ENCODE measurements at regions not wholly inside any gene's neighbourhood (a gene's known extent, or its start where the extent isn't known, plus 50 kb on each side); places are given as distances from the start of the nearest gene placed in this dataset.

DNA sequence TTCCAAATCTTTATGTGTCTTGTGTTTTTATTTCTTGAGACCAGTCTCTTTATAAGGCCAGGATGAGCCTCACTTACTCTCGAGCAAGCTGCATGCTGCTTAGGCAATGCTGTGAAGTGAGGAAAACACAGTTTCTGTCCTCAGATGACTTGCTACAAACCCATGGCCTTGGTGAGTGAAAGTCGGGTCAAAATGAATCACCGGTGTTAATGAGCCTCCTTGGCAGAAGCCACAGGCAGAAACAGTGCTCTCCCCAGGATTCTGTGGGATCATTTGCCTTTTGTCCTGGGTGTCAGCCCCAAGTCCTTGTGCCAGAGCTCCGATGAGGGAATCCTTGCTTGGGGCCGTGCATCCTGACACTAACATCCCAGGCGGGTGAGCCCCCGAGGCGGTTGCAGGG is 482.5 kb downstream of the QKI start:
- Histone ChIP-seq H3K27me3 (replicated peaks; ENCODE audit: control insufficient read depth, insufficient read depth, low read length) (no peaks in the 10 kb centered on the region), H3K36me3 (ENCODE audit: control insufficient read depth, insufficient read depth, low read length) (no peaks in the 10 kb centered on the region), H3K4me3 (ENCODE audit: low read depth, low read length) (no peak overlapping the region), H3K9me3 (no peaks in the 10 kb centered on the region), H3K4me1 (no peaks in the 10 kb centered on the region)
- TF ChIP-seq, protein P1, sequence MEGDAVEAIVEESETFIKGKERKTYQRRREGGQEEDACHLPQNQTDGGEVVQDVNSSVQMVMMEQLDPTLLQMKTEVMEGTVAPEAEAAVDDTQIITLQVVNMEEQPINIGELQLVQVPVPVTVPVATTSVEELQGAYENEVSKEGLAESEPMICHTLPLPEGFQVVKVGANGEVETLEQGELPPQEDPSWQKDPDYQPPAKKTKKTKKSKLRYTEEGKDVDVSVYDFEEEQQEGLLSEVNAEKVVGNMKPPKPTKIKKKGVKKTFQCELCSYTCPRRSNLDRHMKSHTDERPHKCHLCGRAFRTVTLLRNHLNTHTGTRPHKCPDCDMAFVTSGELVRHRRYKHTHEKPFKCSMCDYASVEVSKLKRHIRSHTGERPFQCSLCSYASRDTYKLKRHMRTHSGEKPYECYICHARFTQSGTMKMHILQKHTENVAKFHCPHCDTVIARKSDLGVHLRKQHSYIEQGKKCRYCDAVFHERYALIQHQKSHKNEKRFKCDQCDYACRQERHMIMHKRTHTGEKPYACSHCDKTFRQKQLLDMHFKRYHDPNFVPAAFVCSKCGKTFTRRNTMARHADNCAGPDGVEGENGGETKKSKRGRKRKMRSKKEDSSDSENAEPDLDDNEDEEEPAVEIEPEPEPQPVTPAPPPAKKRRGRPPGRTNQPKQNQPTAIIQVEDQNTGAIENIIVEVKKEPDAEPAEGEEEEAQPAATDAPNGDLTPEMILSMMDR (IDR thresholded peaks at IDR 0.05; ENCODE audit: insufficient read depth in 1 of 2, low read depth in 1 of 2, low read length in 1 of 2, severe bottlenecking in 1 of 2, unreplicated experiment in 1 of 2): no peak
- H3K27ac Mint-ChIP-seq (ENCODE audit: unreplicated experiment): no peak overlapping the region
- no peak for DNase-seq
- ChIA-PET POLR2A (no interaction called here), CTCF (no interaction called here)
- H3K27me3 Mint-ChIP-seq (ENCODE audit: insufficient read depth, unreplicated experiment): no peaks in the 10 kb centered on the region
- H3K4me1 Mint-ChIP-seq (ENCODE audit: low read depth, unreplicated experiment): no peaks in the 10 kb centered on the region
- peaks cover 11% of the 10 kb centered on the region for H3K9me3 Mint-ChIP-seq (ENCODE audit: unreplicated experiment)
- H3K36me3 Mint-ChIP-seq (ENCODE audit: insufficient read depth, unreplicated experiment): no peaks in the 10 kb centered on the region
- BruUV-seq (replicated peaks): no TSS peak
- no peak overlapping the region for H3K4me3 Mint-ChIP-seq (ENCODE audit: unreplicated experiment)
- intact Hi-C loops (cut with micrococcal nuclease; ENCODE audit: unreplicated experiment): no loop called here

DNA sequence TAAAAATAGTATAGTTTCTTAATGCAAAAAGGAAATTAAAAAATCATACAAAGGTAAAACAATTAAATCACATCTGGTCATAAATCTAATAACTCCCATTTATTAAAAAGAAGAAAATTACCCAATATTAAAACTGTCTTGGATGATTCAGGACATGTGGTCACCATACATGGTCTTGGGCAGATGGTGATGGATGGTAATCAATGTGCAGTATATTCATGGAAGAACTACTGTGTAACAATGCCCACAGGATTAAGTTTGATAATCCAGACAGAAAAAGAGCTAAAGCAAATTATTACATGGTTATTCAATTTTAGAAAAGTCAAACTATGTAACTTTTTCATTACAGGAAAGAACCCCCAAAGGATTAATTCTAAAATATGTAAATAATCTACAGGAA is 480.6 kb downstream of the QKI start:
- H3K27me3 Mint-ChIP-seq (ENCODE audit: insufficient read depth, unreplicated experiment): no peaks in the 10 kb centered on the region
- intact Hi-C loops (cut with micrococcal nuclease; ENCODE audit: unreplicated experiment): no loop called here
- TF ChIP-seq, protein P1 (IDR thresholded peaks at IDR 0.05; ENCODE audit: insufficient read depth in 1 of 2, low read depth in 1 of 2, low read length in 1 of 2, severe bottlenecking in 1 of 2, unreplicated experiment in 1 of 2): no peak
- Histone ChIP-seq H3K4me1 (no peaks in the 10 kb centered on the region), H3K9me3 (no peaks in the 10 kb centered on the region), H3K27me3 (replicated peaks; ENCODE audit: control insufficient read depth, insufficient read depth, low read length) (no peaks in the 10 kb centered on the region), H3K4me3 (ENCODE audit: low read depth, low read length) (no peak overlapping the region), H3K36me3 (ENCODE audit: control insufficient read depth, insufficient read depth, low read length) (no peaks in the 10 kb centered on the region)
- H3K4me1 Mint-ChIP-seq (ENCODE audit: low read depth, unreplicated experiment): no peaks in the 10 kb centered on the region
- ChIA-PET CTCF (no interaction called here), POLR2A (no interaction called here)
- BruUV-seq (replicated peaks): no TSS peak
- no peak overlapping the region for H3K4me3 Mint-ChIP-seq (ENCODE audit: unreplicated experiment)
- no peak for DNase-seq
- H3K9me3 Mint-ChIP-seq (ENCODE audit: unreplicated experiment): peaks cover 11% of the 10 kb centered on the region
- H3K36me3 Mint-ChIP-seq (ENCODE audit: insufficient read depth, unreplicated experiment): no peaks in the 10 kb centered on the region
- no peak overlapping the region for H3K27ac Mint-ChIP-seq (ENCODE audit: unreplicated experiment)

DNA sequence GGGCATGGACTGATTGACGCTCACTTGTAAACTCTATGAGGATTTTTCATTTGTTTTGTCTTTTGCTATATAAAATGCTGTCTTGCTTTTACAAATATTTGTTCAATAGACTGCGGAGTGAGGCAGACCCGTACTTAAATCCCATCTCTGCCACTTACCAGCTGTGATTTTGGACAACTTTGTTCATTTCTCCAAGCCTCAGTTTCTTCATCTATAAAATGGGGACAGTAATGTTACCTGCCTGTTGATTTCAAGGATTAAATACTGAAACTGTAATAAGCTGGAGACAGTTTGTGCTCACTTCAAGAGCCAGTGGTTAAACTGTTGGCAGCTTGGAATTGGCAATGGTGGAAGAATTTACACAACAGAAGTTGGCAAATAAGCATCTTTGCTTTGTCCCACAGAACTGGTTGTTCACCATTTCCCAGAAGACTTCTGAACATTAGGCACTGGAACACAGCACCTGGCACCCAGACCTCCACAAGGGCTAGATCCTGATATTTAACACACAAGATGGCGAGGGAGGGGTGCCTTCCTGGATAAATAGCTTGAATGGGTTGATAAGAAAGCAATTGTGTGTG is 479.2 kb downstream of the QKI start:
- Histone ChIP-seq H3K4me1 (no peaks in the 10 kb centered on the region), H3K27me3 (replicated peaks; ENCODE audit: control insufficient read depth, insufficient read depth, low read length) (no peaks in the 10 kb centered on the region), H3K4me3 (ENCODE audit: low read depth, low read length) (no peak overlapping the region), H3K9me3 (no peaks in the 10 kb centered on the region), H3K36me3 (ENCODE audit: control insufficient read depth, insufficient read depth, low read length) (no peaks in the 10 kb centered on the region)
- CTCF ChIA-PET: no interaction called here
- Mint-ChIP-seq H3K27ac (ENCODE audit: unreplicated experiment) (no peak overlapping the region), H3K9me3 (ENCODE audit: unreplicated experiment) (peaks cover 15% of the 10 kb centered on the region), H3K4me1 (ENCODE audit: low read depth, unreplicated experiment) (no peaks in the 10 kb centered on the region), H3K27me3 (ENCODE audit: insufficient read depth, unreplicated experiment) (no peaks in the 10 kb centered on the region), H3K36me3 (ENCODE audit: insufficient read depth, unreplicated experiment) (no peaks in the 10 kb centered on the region), H3K4me3 (ENCODE audit: unreplicated experiment) (no peak overlapping the region)
- no peak for DNase-seq
- BruUV-seq (replicated peaks): no TSS peak
- intact Hi-C loops (cut with micrococcal nuclease; ENCODE audit: unreplicated experiment): loop anchor here (5.0 kb wide), 1 partner anchor 54 kb away; no protein-coding TSS in a partner anchor
- TF ChIP-seq, protein P1 (IDR thresholded peaks at IDR 0.05; ENCODE audit: insufficient read depth in 1 of 2, low read depth in 1 of 2, low read length in 1 of 2, severe bottlenecking in 1 of 2, unreplicated experiment in 1 of 2): no peak
- POLR2A ChIA-PET: no interaction called here

Data from Caco-2 (cell line).